HL-60/S4 treated with retinoic acid at 250 ng/mL for 4 days and 3 days (cell line): ENCODE measurements at regions not wholly inside any gene's neighbourhood (a gene's known extent, or its start where the extent isn't known, plus 50 kb on each side); places are given as distances from the start of the nearest gene placed in this dataset.

Source experiments
- in situ Hi-C: fragments of 300-500 bp; cut with MboI; formaldehyde crosslinking; loops from 2 replicates; pipeline ENCODE4 v1.7.0; 2022; ENCODE audit warnings: low sequenced_read_pairs

DNA sequence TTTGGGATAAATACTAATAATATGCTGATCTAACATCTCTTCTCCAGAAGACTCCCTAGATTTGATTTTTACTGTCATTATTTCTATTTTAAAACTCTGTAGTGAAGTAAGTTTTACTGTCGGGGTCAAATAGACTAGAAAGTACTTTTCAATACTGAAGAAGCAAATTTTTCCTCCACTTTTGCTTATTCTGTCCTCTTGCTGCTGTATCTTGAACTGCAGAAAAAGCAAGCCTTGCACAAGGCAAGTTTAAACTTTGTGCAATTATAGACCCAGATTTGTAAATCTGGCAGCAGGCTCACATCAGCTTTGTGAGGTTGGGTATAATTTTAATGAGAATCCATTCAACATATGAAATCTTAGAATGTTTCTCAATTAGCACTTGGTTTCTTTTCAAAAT lies 151.1 kb upstream of the ETS2 start:
- in situ Hi-C loops: no loop called here

GRCh38 chr21:38658511-38658910 lies 147.2 kb upstream of the ETS2 start:
- in situ Hi-C loops: no loop called here

GRCh38 chr21:38659936-38660332 lies 145.8 kb upstream of the ETS2 start:
- in situ Hi-C loops: no loop called here

GRCh38 chr21:38660333-38661196 lies 145.2 kb upstream of the ETS2 start:
- in situ Hi-C loops: no loop called here

DNA sequence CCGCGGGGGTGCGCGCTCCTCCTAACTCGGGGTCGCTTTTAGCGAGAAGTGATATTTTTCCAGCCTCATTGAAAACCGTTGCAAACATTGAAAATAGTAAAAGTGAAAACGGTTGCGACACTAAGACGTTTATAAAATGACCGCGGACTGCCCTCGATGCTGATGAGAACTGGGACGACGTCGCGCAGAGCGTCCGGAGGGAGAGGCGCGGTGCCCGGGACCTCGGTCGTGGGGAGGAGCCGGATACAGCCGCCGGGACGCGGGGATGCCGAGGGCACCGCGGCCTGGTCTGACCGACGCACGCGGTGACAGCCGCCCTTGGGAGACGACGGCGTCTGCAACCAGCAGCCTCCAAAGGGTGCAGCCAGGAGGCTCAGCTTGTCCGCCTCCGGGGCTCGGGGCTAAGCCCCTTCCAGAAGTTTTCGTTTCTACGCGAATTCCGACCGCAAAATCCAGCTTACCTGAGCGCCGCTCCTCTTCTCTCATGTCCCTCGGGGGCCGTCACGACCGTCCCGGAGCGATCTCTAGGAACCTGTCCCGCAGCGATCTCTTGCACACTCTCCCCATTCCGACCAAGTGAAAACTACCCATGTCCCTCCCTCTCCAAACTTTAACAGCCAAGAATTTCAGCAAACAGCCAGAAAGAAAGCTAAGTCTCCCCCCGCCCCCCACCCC lies 144.4 kb upstream of the ETS2 start:
- in situ Hi-C loops: no loop called here

DNA sequence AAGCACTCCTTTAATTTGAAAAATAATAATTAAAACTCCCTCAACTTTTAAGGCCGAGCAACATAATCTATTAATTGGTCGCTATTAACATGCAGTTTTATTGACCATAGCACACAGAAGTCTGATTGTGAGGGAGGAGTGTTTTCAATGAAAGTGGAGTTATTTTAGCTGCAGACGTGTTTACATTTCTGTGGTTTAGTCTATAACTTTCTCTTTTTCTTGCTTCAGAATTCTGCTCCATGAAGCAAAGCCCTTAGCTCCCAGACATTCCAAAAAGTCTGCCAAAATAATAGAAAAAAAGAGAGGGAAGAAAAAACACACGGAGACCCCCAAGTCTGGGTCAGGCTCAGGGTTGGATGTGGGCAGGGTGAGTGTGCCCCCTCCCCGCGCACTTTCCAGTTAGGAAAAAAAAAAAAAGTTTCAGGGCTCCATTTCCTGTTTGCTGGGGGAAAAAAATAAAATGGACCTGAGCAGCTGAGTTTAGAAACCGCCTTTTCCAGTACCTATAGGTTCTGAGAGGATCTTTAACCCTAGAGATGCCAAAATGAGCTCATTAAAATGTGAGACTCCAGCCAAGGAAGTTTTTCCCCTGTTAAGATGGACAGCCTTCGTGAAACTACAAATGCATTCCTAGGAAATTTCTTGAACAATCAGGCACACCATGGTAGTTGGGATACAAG lies 143.7 kb upstream of the ETS2 start:
- in situ Hi-C loops: no loop called here

- in situ Hi-C loops: no loop called here
These were observed 142.4 kb upstream of the ETS2 start for GRCh38 chr21:38663282-38663681.

DNA sequence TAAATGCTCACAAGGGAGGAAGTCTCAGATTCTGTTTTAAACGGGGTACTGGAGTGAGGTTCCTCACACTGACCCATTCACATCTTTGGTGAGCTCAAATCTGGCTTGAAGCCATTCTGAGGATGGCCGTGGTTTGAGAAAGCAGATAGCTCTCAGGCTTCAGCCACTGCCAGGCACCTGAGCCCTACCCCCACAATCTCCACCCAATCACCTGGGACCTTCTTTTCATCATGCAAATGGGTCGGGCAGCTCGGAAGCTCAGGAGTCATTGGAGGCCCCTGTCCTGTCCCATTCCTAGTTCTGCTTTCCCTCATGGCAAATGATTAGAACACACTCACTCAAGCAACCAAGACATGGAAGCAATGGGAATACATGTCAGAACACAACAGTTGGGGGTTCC lies 141.4 kb upstream of the ETS2 start:
- in situ Hi-C loops: no loop called here

DNA sequence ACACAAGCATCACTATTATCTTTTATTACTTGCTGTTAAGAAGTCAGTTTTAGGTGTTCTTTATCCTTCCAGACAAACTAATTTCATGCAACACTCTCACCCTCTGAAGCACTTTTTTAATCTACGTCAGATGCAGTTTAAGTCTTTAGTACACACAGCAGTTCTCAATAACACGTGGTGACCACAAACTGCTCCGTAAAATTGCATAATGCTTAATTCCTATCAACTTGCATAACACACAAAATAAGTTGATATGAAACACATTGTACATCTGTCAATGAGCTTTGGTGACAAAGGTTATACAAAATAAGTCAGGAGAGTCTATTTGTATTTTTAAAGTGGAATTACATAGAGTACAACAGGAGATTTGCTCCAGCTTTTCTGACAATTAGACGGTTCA lies 140.9 kb upstream of the ETS2 start:
- in situ Hi-C loops: no loop called here

DNA sequence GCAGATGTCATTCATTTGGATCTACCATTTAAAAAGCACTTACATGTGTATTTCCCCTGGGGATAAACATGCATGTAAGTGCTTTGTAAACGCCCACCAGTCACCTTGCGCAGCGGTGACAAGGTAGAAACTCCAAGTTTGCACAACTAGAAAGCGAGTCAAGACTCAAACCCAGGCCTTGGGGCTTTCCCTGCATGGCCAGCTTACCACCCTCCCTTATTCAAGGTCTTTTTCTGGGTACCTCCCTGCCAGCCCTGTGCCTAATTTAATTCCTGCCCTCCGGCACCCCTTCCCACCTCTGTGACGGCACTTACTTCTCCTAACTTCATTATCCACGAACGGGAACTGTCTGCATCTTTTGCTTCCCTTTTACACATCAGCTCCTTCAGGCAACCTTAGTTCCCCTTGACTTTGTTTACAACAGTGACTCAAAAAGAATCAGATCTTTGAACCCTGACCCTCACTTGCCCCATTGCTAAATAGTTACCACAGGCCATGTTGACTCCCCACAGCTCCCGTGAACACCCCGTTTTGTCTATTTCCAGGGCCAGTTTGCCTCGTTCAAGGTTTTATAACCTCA lies 138.3 kb upstream of the ETS2 start:
- in situ Hi-C loops: no loop called here

DNA sequence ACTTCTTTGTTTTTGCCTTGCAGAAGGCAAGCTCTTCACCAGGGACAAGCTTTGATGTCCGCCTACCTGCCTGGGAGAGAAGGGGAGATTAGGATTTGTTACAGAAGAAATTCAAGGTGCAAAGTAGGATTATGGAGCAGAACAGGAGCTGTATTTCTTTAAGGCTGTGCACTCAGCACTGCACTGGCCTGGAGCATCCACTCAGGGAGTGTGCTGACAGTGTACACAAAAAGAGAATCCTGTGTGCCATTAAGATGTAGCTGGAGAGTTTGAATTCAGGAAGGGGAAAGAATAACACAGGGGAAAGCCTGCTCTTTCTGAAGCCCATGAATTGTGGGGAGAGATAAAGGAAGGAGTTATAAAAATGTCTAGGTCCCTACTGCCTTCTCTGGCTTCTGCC lies 137.7 kb upstream of the ETS2 start:
- in situ Hi-C loops: no loop called here

- in situ Hi-C loops: no loop called here
These were observed 137.2 kb upstream of the ETS2 start for GRCh38 chr21:38668541-38668940.

DNA sequence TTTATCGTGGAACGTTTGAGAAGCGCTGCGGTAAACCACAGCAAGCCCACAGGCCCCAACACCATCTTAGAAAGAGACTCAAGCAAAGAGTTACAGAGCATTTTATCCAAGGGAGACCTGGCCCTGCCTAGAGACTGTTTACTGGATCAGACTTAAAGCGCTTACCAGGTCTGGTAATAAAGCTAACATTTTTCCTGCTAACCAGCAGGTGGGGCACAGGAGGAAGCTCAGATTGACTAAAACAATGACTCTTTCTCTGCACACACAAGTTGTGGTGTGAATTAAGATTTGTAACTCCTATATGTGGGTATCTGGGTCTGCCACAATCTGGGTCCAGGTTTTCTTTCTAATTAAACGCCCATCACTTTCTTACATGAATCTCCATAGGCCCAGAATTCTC lies 136.5 kb upstream of the ETS2 start:
- in situ Hi-C loops: no loop called here

GRCh38 chr21:38670861-38671260 lies 134.9 kb upstream of the ETS2 start:
- in situ Hi-C loops: no loop called here

GRCh38 chr21:38671773-38672172 lies 134.0 kb upstream of the ETS2 start:
- in situ Hi-C loops: no loop called here

- in situ Hi-C loops: no loop called here
These were observed 130.4 kb upstream of the ETS2 start for GRCh38 chr21:38675182-38675824.

DNA sequence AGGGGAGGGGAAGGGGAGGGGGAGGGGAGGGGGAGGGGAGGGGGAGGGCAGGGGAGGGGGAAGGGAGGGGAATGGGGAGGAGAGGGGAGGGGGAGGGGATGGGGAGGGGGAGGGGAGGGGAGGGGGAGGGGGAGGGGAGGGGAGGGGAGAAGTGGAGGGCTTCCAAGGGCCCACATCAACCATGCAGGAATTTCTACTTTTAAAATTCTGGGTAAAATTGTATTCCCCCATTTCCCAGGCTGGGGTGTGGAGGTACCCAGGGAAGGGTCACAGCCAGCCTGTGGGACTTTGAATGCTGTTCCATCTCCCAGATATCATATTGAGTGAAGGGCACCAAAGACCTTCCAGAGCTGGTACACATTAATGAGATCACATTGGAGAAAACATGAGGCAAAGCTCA lies 126.9 kb upstream of the ETS2 start:
- in situ Hi-C loops: no loop called here

DNA sequence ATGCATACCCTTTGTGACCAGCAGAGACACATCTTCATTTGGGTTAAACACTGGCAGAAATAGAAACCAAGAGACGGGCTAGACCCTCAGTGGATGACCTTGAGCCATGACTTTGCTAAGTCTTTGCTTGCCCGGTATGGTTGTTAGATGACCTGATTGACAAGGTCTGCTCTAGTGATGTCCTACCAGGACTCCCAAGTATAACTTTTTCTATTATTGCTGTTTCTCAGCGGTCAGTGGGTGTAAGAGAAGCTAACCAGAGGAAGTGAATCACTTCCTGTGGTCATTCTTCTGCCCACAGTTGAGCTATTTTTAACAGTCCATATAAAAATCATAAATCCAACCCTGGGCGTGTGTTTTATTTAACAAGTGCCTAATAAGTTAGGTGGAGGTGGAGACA lies 126.2 kb upstream of the ETS2 start:
- in situ Hi-C loops: no loop called here

DNA sequence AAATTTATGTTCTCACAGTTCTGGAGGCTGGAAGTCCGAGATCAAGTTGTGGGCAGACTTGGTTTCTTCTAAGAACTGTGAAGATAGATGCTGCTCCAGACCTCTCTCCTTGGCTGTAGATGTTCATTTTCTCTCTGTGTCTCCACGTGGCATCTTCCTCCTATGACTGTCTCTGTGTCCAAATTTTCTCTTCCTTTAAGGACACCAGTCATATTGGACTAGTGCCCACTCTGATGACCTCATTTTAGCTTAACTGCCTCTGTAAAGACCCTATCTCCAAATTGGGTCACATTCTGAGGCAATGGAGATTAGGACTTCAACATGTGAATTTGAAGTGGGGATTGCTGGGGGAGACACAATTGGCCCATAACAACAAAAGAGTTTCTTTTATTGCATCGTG lies 125.3 kb upstream of the ETS2 start:
- in situ Hi-C loops: no loop called here

DNA sequence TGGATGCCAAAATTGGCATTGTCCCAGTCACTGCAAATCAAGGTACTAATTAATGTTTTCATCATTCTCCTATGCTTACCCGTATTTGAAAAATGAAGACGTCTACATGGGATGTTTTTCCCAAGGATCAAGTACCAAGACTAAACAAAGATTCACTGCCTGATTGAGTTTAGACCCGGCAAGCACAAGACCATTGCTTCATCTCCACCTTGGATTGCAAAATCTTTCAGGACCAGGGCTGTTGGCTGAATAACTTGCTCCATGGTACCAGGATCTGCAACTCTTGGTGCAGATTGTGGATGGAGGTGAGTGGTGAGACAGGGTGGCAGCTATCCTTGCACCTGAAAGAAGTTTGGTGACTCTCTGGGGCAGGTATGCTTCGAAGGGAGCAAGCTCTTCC lies 122.5 kb upstream of the ETS2 start:
- in situ Hi-C loops: no loop called here

DNA sequence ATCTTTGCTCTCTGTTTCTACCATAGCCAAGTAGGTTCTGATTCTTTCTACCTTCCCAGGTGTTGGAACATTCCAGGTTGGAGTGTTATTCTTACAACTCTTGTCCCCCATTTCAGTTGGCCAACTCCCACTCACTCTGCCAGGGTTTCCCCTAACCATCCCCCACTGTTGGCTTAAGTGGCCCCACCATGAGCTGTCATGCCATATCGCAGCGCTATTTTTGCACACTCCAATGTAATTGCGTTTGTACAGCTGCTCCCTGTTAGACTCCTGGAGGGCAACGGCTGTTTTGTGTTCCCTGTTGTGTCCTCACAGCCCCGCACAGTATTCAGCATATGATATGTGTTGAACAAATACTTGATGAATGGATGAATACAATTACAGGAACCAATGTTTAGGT lies 117.7 kb upstream of the ETS2 start:
- in situ Hi-C loops: no loop called here
